AG20443 (cell line): ENCODE measurements at regions not wholly inside any gene's neighbourhood (a gene's known extent, or its start where the extent isn't known, plus 50 kb on each side); places are given as distances from the start of the nearest gene placed in this dataset.

Source experiments
- DNase-seq: peaks from one replicate; pipeline ENCODE4 v3.0.0; 2012; ENCODE audit warnings: low spot score, mixed read lengths

DNA sequence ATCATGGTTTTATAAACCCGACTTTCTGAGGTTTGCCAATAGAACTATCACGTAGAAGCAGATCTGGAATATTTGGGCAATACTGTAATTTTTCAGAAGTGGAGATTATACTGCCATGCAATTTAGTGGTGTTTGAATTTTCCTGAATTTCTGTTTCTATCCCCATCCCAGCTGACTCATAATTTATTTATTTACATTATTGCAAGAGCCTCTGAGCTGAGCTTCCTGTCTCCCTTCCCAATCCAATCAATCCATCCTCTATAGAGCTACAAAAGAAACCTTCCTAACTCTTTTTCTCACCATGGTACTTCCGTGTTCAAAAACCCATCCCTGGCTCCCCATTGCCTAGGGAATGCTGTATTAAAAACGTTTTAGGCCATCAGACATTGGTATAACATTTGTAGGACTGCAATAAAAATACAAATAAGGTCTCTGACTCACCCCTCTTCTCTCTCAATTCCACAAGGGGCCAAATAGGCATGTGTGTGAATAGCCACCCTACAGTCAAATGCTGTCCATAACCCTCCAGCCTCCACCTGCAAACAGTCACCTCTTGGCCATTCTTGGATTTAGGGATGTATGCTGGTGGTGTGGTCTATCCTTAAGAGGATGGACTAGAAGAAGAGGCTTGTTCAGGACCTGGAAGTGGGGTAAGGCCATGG, 190.7 kb downstream of the CD47 start:
- DNase-seq = no peak

DNA sequence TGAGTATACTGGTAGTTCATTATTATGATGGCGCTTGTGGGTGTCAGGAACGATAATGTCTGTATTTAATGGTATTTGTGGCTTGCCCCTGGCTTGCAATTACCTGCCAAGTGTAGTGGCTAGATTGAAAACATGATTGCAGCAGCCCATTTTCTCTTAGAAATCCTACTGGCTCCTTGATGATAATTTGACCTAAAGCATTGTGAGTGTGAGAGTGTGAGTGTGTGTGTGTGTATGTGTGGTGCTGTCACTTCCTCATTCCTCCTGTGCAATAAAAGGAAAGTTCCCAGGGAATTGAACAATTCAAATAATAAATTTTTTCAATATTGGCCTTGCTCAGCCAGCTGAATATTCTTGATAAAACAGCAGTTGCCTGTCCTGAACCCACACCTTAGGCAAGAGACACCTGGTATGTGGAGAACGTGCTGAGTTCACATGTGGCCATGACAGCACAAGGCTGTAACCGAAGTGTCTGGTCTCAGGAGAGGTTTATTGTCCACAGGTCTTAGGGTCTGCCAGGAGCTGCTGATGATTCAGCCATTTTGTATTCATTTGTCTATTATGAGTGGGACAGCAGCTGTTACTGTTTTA, 193.3 kb downstream of the CD47 start:
- DNase-seq = no peak

DNA sequence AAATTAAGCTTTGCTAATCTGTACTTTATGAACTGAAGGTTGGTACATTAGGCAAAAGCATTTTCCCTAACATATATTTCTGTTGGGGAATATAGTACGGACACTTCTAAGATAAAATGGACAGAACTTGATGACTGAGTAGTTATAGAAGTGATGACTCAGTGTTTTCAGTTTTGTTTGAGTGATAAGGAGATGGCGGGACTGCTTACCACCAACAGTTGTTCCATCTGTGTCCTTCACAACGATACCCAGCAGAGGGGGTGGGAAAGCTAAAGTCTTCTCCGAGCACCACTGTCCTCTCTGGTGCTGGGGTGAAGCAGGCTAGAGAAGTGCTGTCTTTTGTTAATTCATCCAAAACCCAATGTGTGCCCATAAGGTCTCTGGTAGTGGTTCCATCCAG, 195.8 kb downstream of the CD47 start:
- DNase-seq = no peak

DNA sequence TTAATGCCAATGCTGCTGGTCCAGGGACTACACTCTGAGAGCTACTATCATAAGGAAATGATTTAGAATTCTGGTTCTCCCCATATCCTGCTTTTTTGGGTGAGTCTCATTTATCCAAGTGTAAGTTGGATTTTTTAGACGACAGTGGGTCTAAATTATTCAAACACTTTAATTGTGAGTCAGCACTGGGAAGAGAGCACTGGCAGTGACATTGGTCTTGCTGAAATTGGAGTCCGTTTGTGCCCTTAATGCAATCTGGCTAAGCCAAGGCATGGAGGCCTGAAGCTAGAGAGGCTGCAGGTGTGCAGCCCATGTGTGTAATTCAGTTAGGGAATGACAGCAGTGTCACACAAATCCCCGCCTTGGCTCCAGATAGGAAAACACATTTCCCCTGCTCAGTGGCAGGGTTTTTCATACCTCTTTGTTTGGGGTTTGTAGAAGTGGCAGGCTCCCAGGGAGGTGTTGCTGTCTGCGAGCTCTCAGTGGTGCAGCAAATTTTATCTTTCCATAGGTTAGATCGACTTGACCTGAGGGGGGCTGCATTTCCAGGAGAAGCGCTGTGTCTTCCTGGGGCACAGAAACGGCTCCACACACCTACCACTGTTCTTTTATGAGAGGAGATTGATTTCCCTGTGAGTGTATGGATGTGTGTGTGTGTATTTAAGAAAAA, 197.7 kb downstream of the CD47 start:
- DNase-seq = peak; percentile 58

DNA sequence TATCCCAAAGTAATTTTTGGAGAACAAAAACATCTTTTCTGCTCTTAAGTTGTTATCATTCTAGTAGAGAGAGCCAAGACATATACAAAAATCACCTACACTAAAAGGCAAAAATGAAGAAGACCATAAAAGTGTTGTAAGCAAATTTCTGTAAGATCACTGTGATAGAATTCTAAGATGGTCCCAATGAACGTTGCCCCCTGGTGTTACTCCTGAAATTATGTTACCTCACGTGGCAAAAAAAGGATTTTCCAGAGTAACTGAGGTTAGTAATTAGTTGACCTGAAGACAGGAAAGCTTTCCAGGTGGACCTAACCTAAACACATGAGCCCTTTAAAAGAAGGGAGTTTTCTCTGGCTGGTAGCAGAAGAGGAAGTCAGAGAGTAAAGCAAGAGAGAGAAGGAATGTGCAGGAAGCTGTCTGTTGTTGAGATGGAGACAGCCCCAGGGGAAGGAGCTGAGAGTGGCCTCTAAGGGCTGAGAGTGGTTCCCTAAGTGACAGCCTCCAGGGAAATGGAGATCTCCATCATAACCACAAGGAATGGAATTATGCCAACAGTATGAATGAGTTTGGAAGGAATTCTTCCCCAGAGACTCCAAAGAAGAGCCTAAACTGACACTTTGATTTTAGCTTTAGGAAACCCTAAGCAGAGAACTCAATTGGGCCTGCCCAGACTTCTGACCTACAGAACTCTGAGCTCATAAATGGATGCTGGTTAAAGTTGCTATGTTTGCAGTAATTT, 205.9 kb downstream of the CD47 start:
- DNase-seq = peak; percentile 65

DNA sequence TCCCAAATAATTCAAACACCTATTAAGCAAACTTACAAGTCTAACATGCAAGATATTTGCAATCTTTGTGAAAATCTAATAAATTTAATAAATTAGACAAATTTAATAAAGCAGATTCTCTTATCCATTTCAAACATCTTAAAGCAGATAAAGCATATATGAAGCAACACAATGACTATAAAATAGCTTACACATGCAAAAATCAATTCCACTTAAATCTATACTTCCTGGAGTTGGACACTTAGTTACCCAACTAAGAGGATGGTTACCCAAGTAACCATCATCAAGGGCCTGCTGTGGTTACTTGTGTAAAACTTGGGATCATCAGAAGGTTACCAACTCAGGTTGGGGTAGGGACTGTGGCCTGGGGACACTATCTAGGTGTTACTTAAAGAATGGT, 206.8 kb downstream of the CD47 start:
- no peak for DNase-seq

DNA sequence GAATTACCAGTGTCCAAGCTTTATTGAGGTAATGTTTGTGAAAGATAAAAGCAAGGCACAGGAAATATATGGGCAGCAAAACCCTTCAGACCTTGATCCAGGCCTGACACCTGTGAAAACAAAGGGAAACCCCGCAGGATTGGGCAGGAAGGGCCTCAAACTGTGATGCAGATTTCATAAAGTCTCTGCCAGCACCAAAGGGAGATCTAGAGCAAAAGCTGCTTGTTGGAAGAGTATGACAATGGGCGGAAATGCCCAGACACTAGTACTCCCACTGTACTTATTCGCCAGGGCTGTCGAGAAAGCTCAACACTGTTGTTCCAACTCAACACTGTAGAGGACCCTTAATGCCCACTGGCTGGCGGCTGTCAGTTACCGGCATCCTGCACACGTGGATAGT, 207.9 kb downstream of the CD47 start:
- DNase-seq = no peak

DNA sequence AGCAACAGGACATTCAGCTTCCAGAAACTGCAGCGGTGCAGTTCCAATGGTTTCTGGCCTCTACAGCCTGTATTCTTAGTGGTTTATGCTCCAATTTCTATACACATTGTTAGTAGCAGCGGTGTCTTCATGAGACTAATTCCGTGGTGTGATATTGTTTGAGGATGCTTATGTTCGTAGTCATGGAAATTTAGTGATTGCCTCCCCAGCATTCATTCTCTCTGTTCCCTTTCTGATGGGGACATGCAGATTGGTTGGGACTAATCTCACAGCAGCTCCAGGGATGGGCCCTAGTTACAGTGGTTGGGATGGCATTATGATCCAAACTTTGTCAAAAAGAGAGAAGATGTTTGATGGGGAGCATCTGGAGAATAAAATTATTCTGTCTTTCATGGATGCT, 208.6 kb downstream of the CD47 start:
- DNase-seq = no peak

DNA sequence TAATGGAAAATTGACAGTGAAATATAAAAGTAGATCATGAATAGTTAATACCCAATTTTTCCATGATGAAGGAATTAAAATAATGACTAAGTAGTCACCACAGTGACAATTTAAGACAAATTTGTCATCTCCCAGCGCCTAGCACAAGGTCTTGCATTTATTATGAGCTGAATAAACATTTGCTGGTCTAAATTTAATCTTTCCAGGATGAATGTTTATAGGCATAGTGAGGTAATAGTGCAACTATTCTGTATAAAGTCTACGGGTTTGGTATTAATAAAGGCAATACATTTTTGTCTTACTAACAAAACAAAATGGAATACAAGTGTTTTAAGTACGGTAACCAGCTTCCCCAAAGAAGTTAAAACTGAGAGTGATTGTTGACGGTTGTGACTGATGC, 209.3 kb downstream of the CD47 start:
- DNase-seq = no peak

DNA sequence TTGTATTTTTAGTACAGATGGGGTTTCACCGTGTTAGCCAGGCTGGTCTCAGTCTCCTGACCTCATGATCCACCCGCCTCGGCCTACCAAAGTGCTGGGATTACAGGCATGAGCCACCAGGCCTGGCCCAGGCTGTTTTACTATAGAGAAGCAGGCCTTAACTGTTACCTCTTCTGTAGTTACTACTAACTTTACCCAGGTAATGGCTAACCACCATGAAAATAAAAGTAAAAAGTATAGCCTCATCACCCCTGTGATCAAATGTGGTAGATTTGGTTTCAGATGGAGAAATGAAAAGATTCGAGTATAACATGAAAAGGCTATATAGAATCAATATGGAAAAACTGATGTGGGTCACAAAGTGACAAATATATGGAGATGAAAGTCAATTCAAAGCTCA, 210.1 kb downstream of the CD47 start:
- DNase-seq = no peak

DNA sequence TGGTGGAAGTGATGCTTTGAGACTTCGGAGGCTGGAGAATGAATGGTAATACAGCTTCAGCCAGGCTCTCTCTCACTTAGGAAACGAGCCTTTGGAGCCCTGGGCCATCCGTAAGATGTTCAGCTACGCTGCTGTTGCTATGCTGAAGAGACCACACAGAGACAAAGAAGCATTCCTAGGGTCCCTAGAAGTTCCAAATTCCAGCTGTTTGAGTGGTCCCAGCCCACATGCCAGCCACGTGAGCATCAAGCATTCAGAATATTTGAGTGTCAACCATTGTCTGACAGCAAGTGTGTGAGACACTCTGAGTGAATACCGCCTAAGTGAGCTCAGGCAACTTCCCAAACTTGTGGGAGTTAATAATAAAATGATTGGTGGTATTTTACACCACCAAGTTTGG, 212.9 kb downstream of the CD47 start:
- no peak for DNase-seq

DNA sequence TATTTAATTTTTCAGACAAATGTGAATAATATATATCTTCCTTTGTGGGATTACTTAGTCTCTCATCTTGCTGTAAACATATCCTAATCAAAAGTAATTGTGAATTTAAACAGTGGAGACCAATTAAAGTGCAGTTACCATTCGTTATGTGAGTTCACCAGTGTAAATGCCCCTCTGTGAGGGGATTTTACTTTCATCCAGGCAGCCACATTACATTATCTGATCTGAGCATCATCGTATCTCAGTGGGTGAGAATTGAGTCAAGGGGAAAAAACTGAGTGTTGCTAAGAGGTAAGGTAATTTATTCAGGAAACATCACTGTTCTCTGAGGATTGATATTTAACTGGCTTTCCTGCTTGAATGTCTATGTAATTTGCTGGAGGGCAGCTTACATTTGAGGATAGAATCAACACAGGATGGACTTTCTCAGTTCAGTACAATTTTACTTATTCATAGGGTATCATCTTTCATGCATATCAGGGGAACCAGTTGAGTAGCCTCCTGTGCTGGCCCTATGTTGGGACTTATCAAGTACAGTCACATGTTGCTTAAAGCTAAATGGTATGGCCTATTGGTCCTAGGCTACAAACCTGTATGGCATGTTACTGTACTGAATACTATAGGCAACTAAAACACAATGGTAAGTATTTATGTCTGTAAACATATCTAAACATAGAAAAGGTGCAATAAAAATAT, 219.7 kb downstream of the CD47 start:
- DNase-seq = no peak

DNA sequence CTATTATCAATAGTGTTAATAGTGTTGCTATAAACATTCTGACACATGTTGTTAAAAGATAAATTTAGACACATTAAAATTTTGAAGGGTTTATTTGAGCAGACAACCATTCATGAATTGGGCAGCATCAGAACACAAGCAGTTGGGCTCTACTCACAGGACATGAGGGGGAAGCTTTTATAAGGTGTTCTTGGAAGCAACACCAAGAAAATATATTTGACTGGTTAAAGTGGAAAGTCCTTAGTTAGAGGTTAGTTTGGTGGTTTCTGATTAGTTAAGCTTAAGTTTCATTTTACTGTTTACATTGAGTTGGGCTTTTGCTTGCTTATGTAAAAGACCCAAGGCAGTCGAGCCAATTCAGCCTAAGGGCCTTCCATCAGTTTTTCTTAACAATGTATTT, 220.7 kb downstream of the CD47 start:
- no peak for DNase-seq

DNA sequence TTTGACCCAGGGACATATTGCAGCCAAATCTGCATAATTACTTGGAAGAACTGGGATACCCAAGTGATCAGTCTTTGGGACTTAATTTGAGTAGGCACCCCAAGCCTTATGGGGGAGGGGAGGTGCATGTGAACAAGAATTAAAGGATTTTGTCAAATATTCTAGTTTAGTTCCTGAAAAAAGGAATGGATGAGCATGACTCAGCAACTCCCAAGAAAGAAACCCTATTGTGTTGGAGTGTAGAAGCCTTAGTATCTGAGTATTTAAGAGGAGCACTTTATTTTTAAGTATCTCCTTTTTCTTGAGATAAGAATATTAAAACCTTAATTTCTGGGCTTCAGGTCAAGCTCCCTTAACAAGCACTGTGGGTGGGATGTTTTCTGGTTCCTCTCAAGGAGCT, 222.4 kb downstream of the CD47 start:
- DNase-seq = no peak

DNA sequence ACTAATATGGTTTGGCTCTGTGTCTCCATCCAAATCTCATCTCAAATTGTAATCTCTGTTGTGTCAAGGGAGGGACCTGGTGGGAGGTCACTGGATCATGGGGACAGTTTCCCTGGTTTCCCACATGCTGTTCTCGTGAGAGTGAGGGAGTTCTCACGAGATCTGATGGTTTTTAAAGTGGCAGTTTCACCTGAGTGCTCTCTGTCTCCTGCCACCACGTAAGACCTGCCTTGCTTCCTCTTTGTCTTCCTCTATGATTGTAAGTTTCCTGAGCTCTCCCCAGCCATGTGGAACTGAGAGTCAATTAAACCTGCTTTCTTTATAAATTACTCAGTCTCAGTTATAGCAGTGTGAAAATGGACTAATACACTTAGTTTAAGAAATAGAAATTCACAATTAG, 228.9 kb downstream of the CD47 start:
- no peak for DNase-seq

DNA sequence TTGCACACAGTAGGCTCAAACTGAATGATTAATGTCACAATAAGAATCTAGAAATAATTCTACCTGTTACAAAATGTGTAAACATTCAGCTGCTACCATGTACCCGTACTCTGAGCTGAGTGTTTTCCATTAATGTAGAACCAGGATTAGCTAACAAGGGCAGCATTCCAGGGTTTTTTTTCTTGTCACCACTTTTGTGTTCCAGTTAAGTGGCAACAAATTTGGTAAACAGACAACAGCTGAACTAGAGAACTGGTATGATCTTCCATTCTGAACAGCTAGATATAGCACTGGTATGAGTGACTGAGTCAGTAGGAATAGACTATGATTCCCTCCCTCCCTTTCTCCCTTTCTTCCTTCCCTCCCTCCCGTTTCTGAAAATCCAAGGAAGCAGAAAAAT, 229.4 kb downstream of the CD47 start:
- no peak for DNase-seq
